Activated T-cell treated with anti-CD3 and anti-CD28 coated beads, Interleukin-2, amount 50 U/mL, for 4 hours (primary cell): ENCODE measurements at regions not wholly inside any gene's neighbourhood (a gene's known extent, or its start where the extent isn't known, plus 50 kb on each side); places are given as distances from the start of the nearest gene placed in this dataset.

ENCODE experiments used
- ATAC-seq, 2 donors: fragments of 200-7000 bp; cut with Tn5 transposase; one replicate each; pipeline ENCODE4 v1.10.0; 2021
- DNase-seq: peaks from one replicate; pipeline ENCODE4 v3.0.0-alpha.2; 2020
- H3K27me3 Mint-ChIP-seq: one replicate; pipeline ENCODE4 v1.8.0; 2021; ENCODE audit warnings: low read depth, mixed read lengths
- H3K36me3 Mint-ChIP-seq: one replicate; pipeline ENCODE4 v1.8.0; 2022; ENCODE audit warnings: mixed read lengths; ENCODE audit not compliant: insufficient read depth
- H3K4me1 Mint-ChIP-seq: one replicate; pipeline ENCODE4 v1.8.0; 2021; ENCODE audit warnings: low read depth, mixed read lengths
- H3K4me3 Mint-ChIP-seq: one replicate; pipeline ENCODE4 v1.8.0; 2021; ENCODE audit warnings: mild to moderate bottlenecking, moderate library complexity, mixed read lengths
- H3K9me3 Mint-ChIP-seq: one replicate; pipeline ENCODE4 v1.8.0; 2021; ENCODE audit warnings: mixed read lengths

- Mint-ChIP-seq H3K9me3 (peaks cover 4% of the 10 kb centered on the region), H3K27me3 (no peaks in the 10 kb centered on the region), H3K4me3 (no peak overlapping the region), H3K4me1 (no peaks in the 10 kb centered on the region), H3K36me3 (no peaks in the 10 kb centered on the region)
- ATAC-seq: no peak
- no peak for DNase-seq
Measured at GRCh38 chr2:106996171-106996769, 110.3 kb upstream of the ST6GAL2 start.

DNA sequence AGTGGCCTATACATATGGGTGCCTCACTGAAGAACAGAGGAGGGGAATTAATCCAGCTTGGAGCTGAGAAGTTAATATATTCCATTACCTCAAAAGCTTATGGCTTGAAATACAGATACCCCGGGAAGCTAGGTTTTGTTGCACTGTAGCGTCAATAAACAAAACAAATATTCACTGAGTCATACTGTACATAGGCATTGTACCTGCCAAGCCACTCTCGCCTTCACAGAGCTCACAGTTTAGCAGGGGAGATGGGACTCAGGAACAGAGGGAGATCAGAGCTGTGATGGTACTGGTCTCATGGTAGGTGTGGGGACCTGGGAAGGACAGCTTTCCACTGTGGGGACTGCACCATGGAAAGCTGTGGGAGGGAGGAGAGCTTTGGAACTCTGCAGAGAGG is 111.2 kb upstream of the ST6GAL2 start:
- Mint-ChIP-seq H3K4me3 (no peak overlapping the region), H3K4me1 (no peaks in the 10 kb centered on the region), H3K36me3 (no peaks in the 10 kb centered on the region), H3K27me3 (no peaks in the 10 kb centered on the region), H3K9me3 (peaks cover 4% of the 10 kb centered on the region)
- no peak for ATAC-seq
- DNase-seq: no peak

- H3K4me1 Mint-ChIP-seq: no peaks in the 10 kb centered on the region
- no peak for ATAC-seq
- H3K36me3 Mint-ChIP-seq: no peaks in the 10 kb centered on the region
- H3K27me3 Mint-ChIP-seq: no peaks in the 10 kb centered on the region
- H3K4me3 Mint-ChIP-seq: no peak overlapping the region
- no peaks in the 10 kb centered on the region for H3K9me3 Mint-ChIP-seq
- DNase-seq: no peak
Measured at GRCh38 chr2:107001062-107001461, 115.1 kb upstream of the ST6GAL2 start.

DNA sequence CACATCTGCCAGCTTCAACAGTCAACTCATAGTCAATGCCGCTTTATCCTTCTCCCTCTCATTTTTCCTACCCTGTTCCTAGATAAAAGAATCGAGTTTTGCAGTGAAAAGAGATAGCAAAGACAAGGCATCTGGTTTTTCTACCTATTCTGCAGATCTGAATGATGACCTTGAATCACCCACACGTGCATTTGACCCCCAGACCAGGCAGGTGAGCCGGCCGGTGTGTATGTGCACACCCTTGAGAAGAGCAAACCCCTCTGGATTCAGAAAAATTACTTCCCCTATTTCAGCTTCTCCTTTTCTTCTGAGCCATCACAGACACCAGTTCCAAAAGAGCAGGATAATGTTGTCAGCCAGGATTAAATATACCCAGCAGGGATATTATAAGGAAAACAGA is 115.6 kb upstream of the ST6GAL2 start:
- no peaks in the 10 kb centered on the region for H3K36me3 Mint-ChIP-seq
- no peak for ATAC-seq
- H3K9me3 Mint-ChIP-seq: no peaks in the 10 kb centered on the region

GRCh38 chr2:107001964-107002696 is 116.2 kb upstream of the ST6GAL2 start:
- H3K27me3 Mint-ChIP-seq: no peaks in the 10 kb centered on the region
- no peaks in the 10 kb centered on the region for H3K9me3 Mint-ChIP-seq
- no peak overlapping the region for H3K4me3 Mint-ChIP-seq
- DNase-seq: no peak
- no peaks in the 10 kb centered on the region for H3K36me3 Mint-ChIP-seq
- ATAC-seq: no peak
- no peaks in the 10 kb centered on the region for H3K4me1 Mint-ChIP-seq

More for the DNA sequence above, 115.6 kb upstream of the ST6GAL2 start:
- Mint-ChIP-seq H3K27me3 (no peaks in the 10 kb centered on the region), H3K4me3 (no peak overlapping the region), H3K4me1 (no peaks in the 10 kb centered on the region)
- no peak for DNase-seq

- Mint-ChIP-seq H3K4me1 (no peaks in the 10 kb centered on the region), H3K36me3 (no peaks in the 10 kb centered on the region), H3K9me3 (no peaks in the 10 kb centered on the region), H3K27me3 (no peaks in the 10 kb centered on the region), H3K4me3 (no peak overlapping the region)
- ATAC-seq (no peak), DNase-seq (no peak)
Measured at GRCh38 chr2:107002735-107003134, 116.8 kb upstream of the ST6GAL2 start.

DNA sequence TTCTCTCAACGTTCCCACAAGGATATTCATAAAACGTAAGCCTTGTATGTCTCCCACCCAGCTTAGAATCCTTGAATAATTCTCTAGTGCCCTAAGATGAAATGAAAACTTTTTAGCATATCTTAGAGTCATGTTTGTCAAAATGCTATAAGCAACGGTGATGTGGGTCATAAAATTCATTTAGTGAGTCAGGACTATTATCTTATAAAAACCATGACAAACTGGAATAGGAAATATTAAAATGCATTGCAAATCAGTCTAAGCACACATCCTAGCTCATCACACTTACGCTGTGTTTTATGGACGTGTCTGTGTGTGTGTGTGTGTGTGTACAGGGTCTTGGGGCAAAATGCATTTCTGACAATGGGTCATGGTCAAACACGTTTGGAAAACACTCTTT is 119.9 kb upstream of the ST6GAL2 start:
- H3K4me3 Mint-ChIP-seq: no peak overlapping the region
- DNase-seq: no peak
- no peak for ATAC-seq
- H3K9me3 Mint-ChIP-seq: no peaks in the 10 kb centered on the region
- H3K4me1 Mint-ChIP-seq: no peaks in the 10 kb centered on the region
- H3K36me3 Mint-ChIP-seq: no peaks in the 10 kb centered on the region
- H3K27me3 Mint-ChIP-seq: no peaks in the 10 kb centered on the region

- Mint-ChIP-seq H3K36me3 (no peaks in the 10 kb centered on the region), H3K4me1 (no peaks in the 10 kb centered on the region), H3K4me3 (no peak overlapping the region), H3K27me3 (no peaks in the 10 kb centered on the region), H3K9me3 (no peaks in the 10 kb centered on the region)
- DNase-seq (no peak), ATAC-seq (no peak)
Measured at GRCh38 chr2:107006836-107007235, 120.9 kb upstream of the ST6GAL2 start.

GRCh38 chr2:107007927-107008326 is 122.0 kb upstream of the ST6GAL2 start:
- Mint-ChIP-seq H3K27me3 (no peaks in the 10 kb centered on the region), H3K4me1 (no peaks in the 10 kb centered on the region), H3K4me3 (no peak overlapping the region), H3K36me3 (no peaks in the 10 kb centered on the region), H3K9me3 (no peaks in the 10 kb centered on the region)
- no peak for ATAC-seq
- DNase-seq: no peak

DNA sequence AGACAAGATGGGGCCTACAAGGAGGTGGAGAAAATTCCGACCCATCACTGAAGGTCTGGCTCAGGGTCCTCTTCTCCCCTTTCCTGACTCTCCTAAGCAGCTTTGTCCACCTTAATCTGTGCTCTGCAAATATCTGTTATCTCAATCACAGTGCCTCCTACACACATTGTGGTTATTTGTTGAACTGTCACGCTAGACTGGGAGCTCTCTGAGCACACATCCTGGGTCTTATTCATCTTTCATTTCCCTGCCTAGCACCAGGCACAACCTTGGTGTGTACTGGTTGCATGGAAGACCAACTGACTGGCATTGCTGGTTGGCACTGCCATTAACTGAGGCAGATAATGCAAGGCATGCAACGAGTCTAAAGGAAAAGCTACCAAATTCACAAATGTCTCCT is 122.9 kb upstream of the ST6GAL2 start:
- H3K9me3 Mint-ChIP-seq: no peaks in the 10 kb centered on the region
- no peaks in the 10 kb centered on the region for H3K36me3 Mint-ChIP-seq
- H3K4me3 Mint-ChIP-seq: no peak overlapping the region
- H3K4me1 Mint-ChIP-seq: no peaks in the 10 kb centered on the region
- no peaks in the 10 kb centered on the region for H3K27me3 Mint-ChIP-seq
- DNase-seq: no peak
- no peak for ATAC-seq

DNA sequence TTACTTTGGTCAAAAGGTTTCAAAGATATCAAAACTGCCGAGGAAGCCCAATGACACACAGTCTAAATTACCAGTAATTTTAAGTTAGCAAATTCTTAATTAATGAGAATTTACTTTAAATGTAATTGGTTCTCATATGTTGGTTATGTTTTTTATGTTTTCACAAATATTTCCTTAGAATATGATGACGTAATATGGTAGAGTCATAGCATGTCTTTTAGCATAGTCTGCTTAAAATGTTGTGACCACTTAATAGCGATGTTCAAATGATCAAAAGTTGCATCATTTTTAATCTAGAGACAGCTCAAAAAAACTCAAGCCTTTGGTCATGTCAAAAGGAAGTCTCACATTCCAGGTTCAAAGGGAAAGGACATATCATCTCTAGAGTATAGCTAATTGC is 123.3 kb upstream of the ST6GAL2 start:
- DNase-seq (no peak), ATAC-seq (no peak)
- Mint-ChIP-seq H3K36me3 (no peaks in the 10 kb centered on the region), H3K4me1 (no peaks in the 10 kb centered on the region), H3K27me3 (no peaks in the 10 kb centered on the region), H3K4me3 (no peak overlapping the region), H3K9me3 (no peaks in the 10 kb centered on the region)

DNA sequence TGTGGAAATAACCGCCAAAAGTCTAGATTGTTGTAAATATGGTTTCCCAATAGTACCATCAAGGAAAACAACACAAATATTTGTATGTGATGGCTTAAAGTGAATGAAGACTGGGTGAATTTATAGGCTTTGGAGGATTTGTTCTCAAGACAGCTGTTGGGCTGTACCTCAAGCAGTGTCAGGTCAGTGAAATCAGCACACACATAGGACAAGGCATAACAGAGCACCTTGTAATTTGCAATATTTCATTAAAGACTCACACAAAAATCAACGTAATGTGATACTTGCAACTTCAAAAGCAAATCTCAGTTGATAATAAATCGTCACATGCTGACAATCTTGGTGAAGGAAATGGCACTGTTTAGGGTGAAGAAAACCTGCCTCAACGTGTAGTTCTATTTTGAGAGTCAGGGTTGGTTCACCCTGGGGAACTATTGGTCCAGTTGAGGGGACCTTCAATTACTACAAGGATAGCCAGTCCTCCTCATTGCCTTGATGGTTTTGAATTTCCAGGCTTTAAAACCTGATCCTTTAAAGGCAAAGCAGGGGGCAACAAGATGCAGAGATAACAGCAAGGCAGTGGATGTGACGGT is 126.8 kb upstream of the ST6GAL2 start:
- H3K4me3 Mint-ChIP-seq: no peak overlapping the region
- no peaks in the 10 kb centered on the region for H3K9me3 Mint-ChIP-seq
- no peaks in the 10 kb centered on the region for H3K4me1 Mint-ChIP-seq
- ATAC-seq (no peak), DNase-seq (no peak)
- no peaks in the 10 kb centered on the region for H3K27me3 Mint-ChIP-seq
- H3K36me3 Mint-ChIP-seq: no peaks in the 10 kb centered on the region

DNA sequence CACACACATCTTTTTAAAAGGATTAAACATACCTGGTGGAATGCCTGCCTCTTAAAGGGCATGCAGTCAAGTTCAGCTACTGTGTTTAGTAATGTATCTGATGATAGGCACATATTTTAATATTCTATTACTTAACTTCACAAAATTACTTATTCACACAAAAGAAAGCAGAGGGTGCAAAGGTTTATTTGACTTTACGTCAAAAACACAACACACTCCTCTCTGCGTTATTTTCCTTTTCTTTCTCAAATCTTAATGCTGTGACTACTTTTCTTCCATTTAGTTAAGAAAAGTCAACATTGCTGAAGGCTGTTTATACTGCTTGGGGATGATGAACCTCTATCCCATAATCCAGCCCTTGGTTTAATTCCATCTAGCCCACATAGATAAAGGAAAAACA is 127.9 kb upstream of the ST6GAL2 start:
- no peak for DNase-seq
- H3K27me3 Mint-ChIP-seq: no peaks in the 10 kb centered on the region
- H3K4me3 Mint-ChIP-seq: no peak overlapping the region
- H3K36me3 Mint-ChIP-seq: no peaks in the 10 kb centered on the region
- no peak for ATAC-seq
- no peaks in the 10 kb centered on the region for H3K9me3 Mint-ChIP-seq
- H3K4me1 Mint-ChIP-seq: no peaks in the 10 kb centered on the region

DNA sequence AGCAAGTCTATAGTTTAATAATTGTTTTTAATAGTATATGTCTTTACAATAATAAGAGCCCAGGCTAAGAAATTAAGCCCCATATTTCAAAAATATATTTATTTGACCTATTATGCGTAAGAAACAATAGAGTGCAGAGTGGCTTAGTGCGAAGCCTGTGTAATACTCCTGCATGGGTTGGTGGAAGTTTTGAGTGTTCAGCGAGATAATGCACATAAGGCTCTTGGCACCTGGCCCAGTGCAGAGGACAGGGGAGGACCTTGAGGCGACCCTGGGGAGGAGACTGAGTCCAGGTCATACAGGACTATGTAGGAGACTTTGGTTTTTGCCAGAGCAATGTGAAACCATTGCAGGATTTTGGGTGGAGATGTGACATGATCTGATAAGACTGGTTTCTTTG is 132.4 kb upstream of the ST6GAL2 start:
- Mint-ChIP-seq H3K36me3 (no peaks in the 10 kb centered on the region), H3K9me3 (no peaks in the 10 kb centered on the region), H3K4me3 (no peak overlapping the region), H3K27me3 (no peaks in the 10 kb centered on the region), H3K4me1 (no peaks in the 10 kb centered on the region)
- ATAC-seq: no peak
- no peak for DNase-seq

DNA sequence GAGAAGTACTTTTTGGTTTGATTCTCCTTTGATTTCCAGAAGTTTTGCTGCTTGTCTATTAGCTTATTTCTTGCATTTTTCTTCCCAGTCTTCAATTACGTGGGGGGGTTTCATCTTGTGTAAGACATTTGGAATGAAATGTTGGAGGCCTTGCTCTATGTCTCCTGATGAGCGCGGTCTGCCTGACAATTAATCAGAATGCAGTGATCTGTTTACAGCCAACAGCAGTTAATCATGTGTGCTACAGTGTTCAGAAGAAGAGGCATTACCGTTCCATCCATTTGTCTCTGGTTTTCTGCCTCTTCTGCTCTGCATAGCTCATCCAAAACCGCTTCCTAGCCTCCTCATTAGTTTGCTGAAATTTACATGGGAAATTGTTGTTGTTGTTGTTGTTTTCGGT is 134.4 kb upstream of the ST6GAL2 start:
- ATAC-seq: no peak
- no peaks in the 10 kb centered on the region for H3K4me1 Mint-ChIP-seq

More for the DNA sequence above, 134.4 kb upstream of the ST6GAL2 start:
- Mint-ChIP-seq H3K36me3 (no peaks in the 10 kb centered on the region), H3K9me3 (peaks cover 4% of the 10 kb centered on the region), H3K27me3 (no peaks in the 10 kb centered on the region), H3K4me3 (no peak overlapping the region)
- no peak for DNase-seq
